ENCODE measurements at regions not wholly inside any gene's neighbourhood (a gene's known extent, or its start where the extent isn't known, plus 50 kb on each side); places are given as distances from the start of the nearest gene placed in this dataset.

DNA sequence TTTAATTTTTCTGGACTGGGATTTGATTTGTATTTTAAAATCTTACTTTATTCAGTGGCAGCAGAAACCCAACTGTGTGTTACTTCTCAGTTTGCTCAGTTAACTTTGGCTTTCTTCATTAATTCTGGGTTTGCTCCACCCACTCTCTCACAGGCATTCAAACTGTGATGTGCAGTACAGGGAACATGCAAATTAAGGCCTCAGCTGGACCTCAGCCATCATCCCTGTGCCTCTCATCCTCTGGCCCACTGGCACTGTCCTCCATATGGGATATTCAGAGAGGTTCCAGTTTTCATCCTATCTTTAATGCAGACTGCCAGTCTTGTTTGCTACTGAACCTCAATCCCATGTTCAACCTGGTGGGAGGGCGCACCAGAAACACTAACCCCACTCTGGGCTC, 743.4 kb upstream of the IGFBP3 start:
- DNase-seq, result no peak
- TF ChIP-seq, protein P1, sequence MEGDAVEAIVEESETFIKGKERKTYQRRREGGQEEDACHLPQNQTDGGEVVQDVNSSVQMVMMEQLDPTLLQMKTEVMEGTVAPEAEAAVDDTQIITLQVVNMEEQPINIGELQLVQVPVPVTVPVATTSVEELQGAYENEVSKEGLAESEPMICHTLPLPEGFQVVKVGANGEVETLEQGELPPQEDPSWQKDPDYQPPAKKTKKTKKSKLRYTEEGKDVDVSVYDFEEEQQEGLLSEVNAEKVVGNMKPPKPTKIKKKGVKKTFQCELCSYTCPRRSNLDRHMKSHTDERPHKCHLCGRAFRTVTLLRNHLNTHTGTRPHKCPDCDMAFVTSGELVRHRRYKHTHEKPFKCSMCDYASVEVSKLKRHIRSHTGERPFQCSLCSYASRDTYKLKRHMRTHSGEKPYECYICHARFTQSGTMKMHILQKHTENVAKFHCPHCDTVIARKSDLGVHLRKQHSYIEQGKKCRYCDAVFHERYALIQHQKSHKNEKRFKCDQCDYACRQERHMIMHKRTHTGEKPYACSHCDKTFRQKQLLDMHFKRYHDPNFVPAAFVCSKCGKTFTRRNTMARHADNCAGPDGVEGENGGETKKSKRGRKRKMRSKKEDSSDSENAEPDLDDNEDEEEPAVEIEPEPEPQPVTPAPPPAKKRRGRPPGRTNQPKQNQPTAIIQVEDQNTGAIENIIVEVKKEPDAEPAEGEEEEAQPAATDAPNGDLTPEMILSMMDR (IDR thresholded peaks at IDR 0.05), result no peak
- no peak for TF ChIP-seq POLR2A (IDR thresholded peaks at IDR 0.05)

DNA sequence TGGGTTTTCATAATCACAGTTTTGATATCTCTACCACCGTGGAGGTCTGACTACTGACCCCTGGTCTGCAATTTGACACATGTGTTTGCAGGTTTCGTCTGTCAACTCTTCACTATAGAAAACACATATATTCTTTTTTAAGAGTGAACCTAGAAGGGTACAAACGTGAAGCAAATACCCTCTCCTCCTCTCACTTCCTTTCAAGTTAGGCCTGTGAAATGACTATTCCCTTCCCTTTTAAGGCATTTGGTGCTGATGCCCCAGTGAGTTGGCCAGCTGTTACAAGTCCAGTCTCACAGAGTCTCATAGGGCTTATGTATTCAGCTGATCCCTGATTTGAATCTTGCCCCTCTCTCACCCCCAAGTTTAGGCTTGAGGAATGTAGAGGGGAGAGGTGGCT, 742.0 kb upstream of the IGFBP3 start:
- Histone ChIP-seq H3K27me3 (no peaks in the 10 kb centered on the region), H3K36me3 (no peaks in the 10 kb centered on the region), H3K9me3 (no peaks in the 10 kb centered on the region), H3K27ac (no peak overlapping the region), H3K4me1 (no peaks in the 10 kb centered on the region), H3K4me3 (replicated peaks in 1 of 3) (no peak overlapping the region)
- intact Hi-C loops (cut with DNase I), result no loop called here
- 76 to 93% methylated on average over 3 of the region's 3 CpGs for WGBS, 2 donors
- TF ChIP-seq, protein P1 (IDR thresholded peaks at IDR 0.05), result no peak
- no peak for TF ChIP-seq POLR2A (IDR thresholded peaks at IDR 0.05)
- no peak for DNase-seq

More for the DNA sequence above, 743.4 kb upstream of the IGFBP3 start:
- H3K4me3 ChIP-seq (replicated peaks in 1 of 3), result no peak overlapping the region
- intact Hi-C loops (cut with DNase I), result no loop called here
- H3K4me1 ChIP-seq, result no peaks in the 10 kb centered on the region
- H3K36me3 ChIP-seq, result no peaks in the 10 kb centered on the region
- no peaks in the 10 kb centered on the region for H3K27me3 ChIP-seq
- H3K27ac ChIP-seq, result no peak overlapping the region
- no peaks in the 10 kb centered on the region for H3K9me3 ChIP-seq
- 90 to 96% methylated on average over 1 of the region's 1 CpG for WGBS, 2 donors

DNA sequence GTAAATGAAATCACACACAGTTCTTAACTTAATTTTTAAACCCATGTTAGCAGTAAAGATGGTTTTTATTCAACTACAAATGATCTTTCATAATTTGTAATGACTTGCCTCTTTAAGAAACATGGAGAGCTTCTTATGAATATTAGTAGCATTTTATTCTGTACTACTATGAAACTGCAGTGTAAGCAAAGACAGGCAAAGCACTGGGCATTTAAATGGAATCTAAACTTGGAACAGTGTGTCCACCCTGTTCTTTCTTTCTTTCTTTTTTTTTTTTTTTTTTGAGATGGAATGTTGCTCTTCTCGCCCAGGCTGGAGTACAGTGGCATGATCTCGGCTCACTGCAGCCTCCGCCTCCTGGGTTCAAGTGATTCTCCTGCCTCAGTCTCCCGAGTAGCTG, 740.4 kb upstream of the IGFBP3 start:
- Histone ChIP-seq H3K27ac (no peak overlapping the region), H3K4me1 (no peaks in the 10 kb centered on the region), H3K9me3 (no peaks in the 10 kb centered on the region), H3K4me3 (replicated peaks in 1 of 3) (no peak overlapping the region), H3K27me3 (no peaks in the 10 kb centered on the region), H3K36me3 (no peaks in the 10 kb centered on the region)
- WGBS, 2 donors, result 78 to 84% methylated on average over 4 of the region's 4 CpGs
- TF ChIP-seq, protein P1 (IDR thresholded peaks at IDR 0.05), result no peak
- no peak for TF ChIP-seq POLR2A (IDR thresholded peaks at IDR 0.05)
- intact Hi-C loops (cut with DNase I), result no loop called here
- DNase-seq, result no peak

DNA sequence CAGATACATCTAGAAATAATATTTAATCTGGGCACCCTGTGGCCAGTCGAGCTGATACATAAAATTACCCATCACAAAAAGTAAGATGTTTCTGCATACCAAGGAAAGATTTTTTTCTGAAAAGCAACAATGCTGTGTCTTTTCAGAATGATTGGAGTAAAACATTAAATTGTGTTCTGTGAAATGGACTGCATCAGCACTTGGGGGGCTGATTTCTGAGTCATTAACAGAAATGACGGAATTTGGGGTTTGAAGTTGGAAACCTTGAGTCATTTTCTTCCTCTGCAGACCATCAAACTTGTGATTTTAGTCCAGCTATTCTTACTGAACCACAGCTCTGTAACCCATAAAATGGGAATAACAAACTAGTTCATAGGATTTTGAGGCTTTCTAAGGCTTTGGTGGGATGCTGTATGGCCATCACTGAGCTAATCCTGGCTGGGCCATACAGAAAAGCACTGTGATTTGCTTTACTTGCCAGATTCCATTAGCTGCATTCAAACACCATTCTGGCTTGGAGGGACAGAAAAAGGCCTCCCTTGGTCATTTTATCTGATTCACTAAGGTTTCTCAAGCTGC, 739.4 kb upstream of the IGFBP3 start:
- DNase-seq, result no peak
- no peaks in the 10 kb centered on the region for H3K4me1 ChIP-seq
- intact Hi-C loops (cut with DNase I), result no loop called here
- TF ChIP-seq POLR2A (IDR thresholded peaks at IDR 0.05), result no peak
- TF ChIP-seq, protein P1 (IDR thresholded peaks at IDR 0.05), result no peak
- 90 to 98% methylated on average over 2 of the region's 2 CpGs for WGBS, 2 donors
- H3K27me3 ChIP-seq, result no peaks in the 10 kb centered on the region
- H3K27ac ChIP-seq, result no peak overlapping the region
- no peak overlapping the region for H3K4me3 ChIP-seq (replicated peaks in 1 of 3)
- no peaks in the 10 kb centered on the region for H3K36me3 ChIP-seq
- no peaks in the 10 kb centered on the region for H3K9me3 ChIP-seq

DNA sequence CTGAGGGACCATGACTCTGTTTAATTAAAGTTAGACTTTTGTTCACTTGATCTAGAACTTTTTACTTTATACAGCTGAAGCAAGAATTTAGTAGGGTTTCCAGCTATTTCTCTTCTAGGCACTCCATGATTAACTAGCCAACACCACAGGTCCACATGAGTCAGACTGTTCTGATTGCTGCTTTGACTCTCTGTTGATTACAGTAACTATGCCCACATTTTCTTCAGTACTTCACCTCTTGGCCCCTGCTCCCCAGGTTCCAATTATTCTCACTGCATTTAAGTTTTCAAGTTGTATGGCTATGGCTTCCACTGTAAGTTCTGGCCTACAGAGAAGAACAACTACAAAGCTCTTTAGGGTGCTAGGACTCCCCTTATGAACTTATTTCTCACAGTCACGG, 737.2 kb upstream of the IGFBP3 start:
- no peaks in the 10 kb centered on the region for H3K36me3 ChIP-seq
- TF ChIP-seq, protein P1 (IDR thresholded peaks at IDR 0.05), result no peak
- no peak for TF ChIP-seq POLR2A (IDR thresholded peaks at IDR 0.05)
- no peaks in the 10 kb centered on the region for H3K4me1 ChIP-seq
- no peak overlapping the region for H3K27ac ChIP-seq
- 75 to 100% methylated on average over 1 of the region's 1 CpG for WGBS, 2 donors
- no peaks in the 10 kb centered on the region for H3K9me3 ChIP-seq
- intact Hi-C loops (cut with DNase I), result no loop called here
- no peak overlapping the region for H3K4me3 ChIP-seq (replicated peaks in 1 of 3)
- H3K27me3 ChIP-seq, result no peaks in the 10 kb centered on the region
- no peak for DNase-seq

All from thyroid gland (tissue), 4 donors.